H9 (cell line): ENCODE measurements at regions not wholly inside any gene's neighbourhood (a gene's known extent, or its start where the extent isn't known, plus 50 kb on each side); places are given as distances from the start of the nearest gene placed in this dataset.

Experiments used
- DNase-seq: peaks from one replicate; pipeline ENCODE4 v3.0.0-alpha.2; 2017
- H2AFZ ChIP-seq: one replicate; pipeline ENCODE4 v1.6.1; 2013; ENCODE audit warnings: mild to moderate bottlenecking, low read length, control low read depth, moderate library complexity
- H2AK5ac ChIP-seq: 2 replicates; pipeline ENCODE4 v1.6.1; 2013; ENCODE audit warnings: low read length, control low read depth, mixed read lengths; ENCODE audit not compliant: insufficient read length
- H2BK120ac ChIP-seq: one replicate; pipeline ENCODE4 v1.6.1; 2013; ENCODE audit warnings: low read depth, mild to moderate bottlenecking, low read length, control low read depth, inconsistent platforms; ENCODE audit not compliant: poor library complexity, severe bottlenecking
- H2BK12ac ChIP-seq: 2 replicates; pipeline ENCODE4 v1.6.1; 2013; ENCODE audit warnings: low read length, control low read depth, mixed read lengths, low read depth; ENCODE audit not compliant: insufficient read length
- H2BK15ac ChIP-seq: 2 replicates; pipeline ENCODE4 v1.6.1; 2013; ENCODE audit warnings: low read depth, low read length, control low read depth
- H2BK20ac ChIP-seq: one replicate; pipeline ENCODE4 v1.6.1; 2013; ENCODE audit warnings: low read depth, mild to moderate bottlenecking, low read length, control low read depth, inconsistent platforms; ENCODE audit not compliant: poor library complexity, severe bottlenecking
- H2BK5ac ChIP-seq: 2 replicates; pipeline ENCODE4 v1.6.1; 2013; ENCODE audit warnings: low read length, control low read depth, mixed read lengths; ENCODE audit not compliant: insufficient read length
- H3K14ac ChIP-seq: 2 replicates; pipeline ENCODE4 v1.6.1; 2013; ENCODE audit warnings: low read length, control low read depth; ENCODE audit not compliant: insufficient read depth
- H3K18ac ChIP-seq: 2 replicates; pipeline ENCODE4 v1.6.1; 2013; ENCODE audit warnings: low read depth, mild to moderate bottlenecking, mixed read lengths, low read length, control low read depth; ENCODE audit not compliant: insufficient read length
- H3K23ac ChIP-seq: 2 replicates; pipeline ENCODE4 v1.6.1; 2013; ENCODE audit warnings: low read length, control low read depth, mixed read lengths, low read depth; ENCODE audit not compliant: insufficient read length
- H3K23me2 ChIP-seq: 2 replicates; pipeline ENCODE4 v1.6.1; 2013; ENCODE audit warnings: low read depth, mild to moderate bottlenecking, mixed read lengths, low read length, control low read depth; ENCODE audit not compliant: insufficient read length, poor library complexity, severe bottlenecking
- H3K27ac ChIP-seq: 2 replicates; pipeline ENCODE4 v1.5.1; 2013; ENCODE audit warnings: low read length, control low read depth, mixed read lengths, low read depth; ENCODE audit not compliant: insufficient read length
- H3K27me3 ChIP-seq: 2 replicates; pipeline ENCODE4 v1.6.1; 2013; ENCODE audit warnings: low read length, control low read depth, inconsistent platforms; ENCODE audit not compliant: insufficient read depth
- H3K4ac ChIP-seq: 2 replicates; pipeline ENCODE4 v1.6.1; 2013; ENCODE audit warnings: low read depth, mild to moderate bottlenecking, control low read depth, inconsistent platforms, low read length, moderate library complexity
- H3K4me1 ChIP-seq: 2 replicates; pipeline ENCODE4 v1.6.1; 2013; ENCODE audit warnings: low read length, control low read depth, inconsistent platforms; ENCODE audit not compliant: insufficient read depth
- H3K4me2 ChIP-seq: 2 replicates; pipeline ENCODE4 v1.6.1; 2013; ENCODE audit warnings: low read length, control low read depth, mixed read lengths; ENCODE audit not compliant: insufficient read length, insufficient read depth
- H3K56ac ChIP-seq: 2 replicates; pipeline ENCODE4 v1.6.1; 2013; ENCODE audit warnings: low read depth, mild to moderate bottlenecking, mixed read lengths, low read length, control low read depth; ENCODE audit not compliant: insufficient read length
- H3K79me1 ChIP-seq: 2 replicates; pipeline ENCODE4 v1.6.1; 2013; ENCODE audit warnings: low read depth, mild to moderate bottlenecking, moderate library complexity, low read length, control low read depth, inconsistent platforms; ENCODE audit not compliant: insufficient read depth, poor library complexity, severe bottlenecking
- H3K79me2 ChIP-seq: 2 replicates; pipeline ENCODE4 v1.6.1; 2013; ENCODE audit warnings: low read length, control low read depth, inconsistent platforms; ENCODE audit not compliant: insufficient read depth
- H3K9ac ChIP-seq: 2 replicates; pipeline ENCODE4 v1.6.1; 2013; ENCODE audit warnings: low read length, control low read depth, mixed read lengths; ENCODE audit not compliant: insufficient read length; ENCODE audit errors: extremely low read depth
- H3K9me3 ChIP-seq: one replicate; pipeline ENCODE4 v1.6.1; 2013; ENCODE audit warnings: low read depth, low read length, inconsistent platforms; ENCODE audit not compliant: control insufficient read depth
- H3T11ph ChIP-seq: one replicate; pipeline ENCODE4 v1.6.1; 2013; ENCODE audit warnings: mild to moderate bottlenecking, low read length, control low read depth, inconsistent platforms
- H4K20me1 ChIP-seq: one replicate; pipeline ENCODE4 v1.6.1; 2013; ENCODE audit not compliant: control insufficient read depth, insufficient read length, insufficient read depth
- H4K5ac ChIP-seq: 2 replicates; pipeline ENCODE4 v1.6.1; 2013; ENCODE audit warnings: low read depth, mild to moderate bottlenecking, mixed read lengths, low read length, control low read depth; ENCODE audit not compliant: insufficient read length
- H4K8ac ChIP-seq: replicated peaks from 2 replicates; pipeline ENCODE4 v1.6.1; 2013; ENCODE audit warnings: low read length, control low read depth, mixed read lengths, low read depth; ENCODE audit not compliant: insufficient read length
- H4K91ac ChIP-seq: 2 replicates; pipeline ENCODE4 v1.6.1; 2013; ENCODE audit warnings: low read depth, mild to moderate bottlenecking, moderate library complexity, mixed read lengths, low read length, control low read depth; ENCODE audit not compliant: insufficient read length
- H3K27ac Mint-ChIP-seq, 3 experiments: 2 replicates in 2 of 3; 3 replicates in 1 of 3; pipeline ENCODE4 v1.8.0; 2020 to 2021; ENCODE audit warnings: mixed read lengths in 3 of 3, mild to moderate bottlenecking in 1 of 3, moderate library complexity in 1 of 3
- H3K27me3 Mint-ChIP-seq: 2 replicates; pipeline ENCODE4 v1.8.0; 2021; ENCODE audit warnings: low read depth, mild to moderate bottlenecking, moderate library complexity, mixed read lengths
- H3K36me3 Mint-ChIP-seq, 3 experiments: 2 replicates in 2 of 3; 3 replicates in 1 of 3; pipeline ENCODE4 v1.8.0; 2020 to 2021; ENCODE audit warnings: low read depth in 3 of 3, mixed read lengths in 3 of 3; ENCODE audit not compliant: insufficient read depth in 1 of 3
- H3K4me1 Mint-ChIP-seq, 2 experiments: 2 replicates each; pipeline ENCODE4 v1.8.0; 2020; ENCODE audit warnings: mixed read lengths in 2 of 2
- H3K4me3 Mint-ChIP-seq, 2 experiments: 2 replicates in 1 of 2; 3 replicates in 1 of 2; pipeline ENCODE4 v1.8.0; 2020 to 2021; ENCODE audit warnings: mild to moderate bottlenecking in 2 of 2, mixed read lengths in 2 of 2, moderate library complexity in 1 of 2
- H3K9me3 Mint-ChIP-seq, 2 experiments: 2 replicates in 1 of 2; 3 replicates in 1 of 2; pipeline ENCODE4 v1.8.0; 2020; ENCODE audit warnings: mild to moderate bottlenecking in 2 of 2, mixed read lengths in 2 of 2, moderate library complexity in 1 of 2
- CTCF ChIP-seq: fragments of 200-600 bp; sonication (generic); conservative IDR thresholded peaks from 3 replicates; pipeline ENCODE4 v1.8.0; 2021; ENCODE audit warnings: antibody characterized with exemption, mild to moderate bottlenecking
- WGBS: extraction: QIAGEN DNeasy Blood & Tissue Kit; methylation state at CpG from one replicate; pipeline ENCODE4 v1.1.7; 2013; ENCODE audit warnings: missing lambda C conversion rate, low lambda C conversion rate, mixed read lengths; ENCODE audit not compliant: insufficient read length; ENCODE audit errors: extremely low coverage; 5-methylcytosine and 5-hydroxymethylcytosine counted together

- Histone ChIP-seq H3K27me3 (no peaks in the 10 kb centered on the region), H4K20me1 (no peaks in the 10 kb centered on the region), H4K8ac (no peak overlapping the region), H3K9ac (no peak overlapping the region), H3K4me1 (no peaks in the 10 kb centered on the region), H3K4ac (no peak overlapping the region), H2AK5ac (no peak overlapping the region), H2BK5ac (no peak overlapping the region), H3K9me3 (no peaks in the 10 kb centered on the region), H3K27ac (no peak overlapping the region), H4K5ac (no peak overlapping the region), H2BK20ac (no peak overlapping the region), H3K14ac (no peak overlapping the region), H3K4me2 (no peak overlapping the region), H2AFZ (no peak overlapping the region), H3K56ac (no peak overlapping the region), H3K23ac (no peak overlapping the region), H3K79me2 (no peaks in the 10 kb centered on the region), H3T11ph (no peak overlapping the region), H4K91ac (no peak overlapping the region), H2BK120ac (no peak overlapping the region), H3K23me2 (no peaks in the 10 kb centered on the region), H3K18ac (no peak overlapping the region), H3K79me1 (no peaks in the 10 kb centered on the region), H2BK15ac (no peak overlapping the region), H2BK12ac (no peak overlapping the region)
- no peaks in the 10 kb centered on the region for H3K36me3 Mint-ChIP-seq
- peaks cover 33% of the 10 kb centered on the region for H3K27me3 Mint-ChIP-seq
- H3K27ac Mint-ChIP-seq = no peak overlapping the region
- H3K4me1 Mint-ChIP-seq = no peaks in the 10 kb centered on the region; a peak in 1 of 4 replicates
- DNase-seq = no peak
- no peak for TF ChIP-seq CTCF
- no peak overlapping the region for H3K4me3 Mint-ChIP-seq
- no CpG with 5 or more reads among the region's 1 CpG for WGBS
- no peaks in the 10 kb centered on the region for H3K9me3 Mint-ChIP-seq
Measured at GRCh38 chr4:38537666-38538065, 126.3 kb upstream of the KLF3 start.
